AG10803 (cell line): ENCODE measurements at regions not wholly inside any gene's neighbourhood (a gene's known extent, or its start where the extent isn't known, plus 50 kb on each side); places are given as distances from the start of the nearest gene placed in this dataset.

Experiments used
- DNase-seq: peaks from one replicate; pipeline ENCODE4 v3.0.0; 2010; ENCODE audit warnings: low read depth
- H3K4me3 ChIP-seq: 2 replicates; pipeline ENCODE4 v1.5.1; 2011; ENCODE audit warnings: mild to moderate bottlenecking, low read length, control low read depth
- CTCF ChIP-seq: conservative IDR thresholded peaks from 2 replicates; pipeline ENCODE4 v1.5.1; 2011; ENCODE audit warnings: mild to moderate bottlenecking, low read length, control low read depth, inconsistent platforms

- no peak for TF ChIP-seq CTCF
- DNase-seq = no peak
- H3K4me3 ChIP-seq = no peak overlapping the region
Observed at GRCh38 chr2:236760246-236760645, 190.6 kb downstream of the ACKR3 start.

GRCh38 chr2:236761358-236761757, 191.7 kb downstream of the ACKR3 start:
- no peak overlapping the region for H3K4me3 ChIP-seq
- no peak for TF ChIP-seq CTCF
- DNase-seq = no peak

- TF ChIP-seq CTCF = no peak
- no peak for DNase-seq
- H3K4me3 ChIP-seq = no peak overlapping the region
Observed at GRCh38 chr2:236762628-236763027, 193.0 kb downstream of the ACKR3 start.

- TF ChIP-seq CTCF = no peak
- no peak for DNase-seq
- no peak overlapping the region for H3K4me3 ChIP-seq
Observed at GRCh38 chr2:236763857-236764256, 194.2 kb downstream of the ACKR3 start.

GRCh38 chr2:236764716-236765115, 195.1 kb downstream of the ACKR3 start:
- no peak for DNase-seq
- H3K4me3 ChIP-seq = no peak overlapping the region
- TF ChIP-seq CTCF = no peak

GRCh38 chr2:236765478-236765877, 195.9 kb downstream of the ACKR3 start:
- no peak overlapping the region for H3K4me3 ChIP-seq
- no peak for TF ChIP-seq CTCF
- no peak for DNase-seq

- TF ChIP-seq CTCF = no peak
- no peak for DNase-seq
- no peak overlapping the region for H3K4me3 ChIP-seq
Observed at GRCh38 chr2:236766850-236767249, 197.2 kb downstream of the ACKR3 start.
